Right lobe of liver (tissue), 6 donors: ENCODE measurements at regions not wholly inside any gene's neighbourhood (a gene's known extent, or its start where the extent isn't known, plus 50 kb on each side); places are given as distances from the start of the nearest gene placed in this dataset.

ENCODE experiments used
- ATAC-seq, 4 donors: fragments of 200-7000 bp; cut with Tn5 transposase; one replicate each; pipeline ENCODE4 v1.9.1; 2020; ENCODE audit warnings: mild to moderate bottlenecking in 4 of 4, moderate library complexity in 4 of 4
- DNase-seq, 3 donors: peaks; one replicate each; pipeline ENCODE4 v3.0.0-alpha.2; 2020
- H3K27ac ChIP-seq, 3 donors: fragments of 200-600 bp; one replicate each; pipeline ENCODE4 v1.8.0; 2022
- H3K27me3 ChIP-seq, 2 donors: fragments of 200-600 bp; one replicate each; pipeline ENCODE4 v1.8.0; 2022
- H3K36me3 ChIP-seq, 4 donors: fragments of 200-600 bp; sonication (generic) in 1 of 4; one replicate each; pipeline versions ENCODE4 v1.5.1 to v1.8.0; 2017 to 2022; ENCODE audit warnings: control low read depth in 1 of 4
- H3K4me1 ChIP-seq, 4 donors: fragments of 200-600 bp; sonication (generic) in 1 of 4; one replicate each; pipeline versions ENCODE4 v1.5.1 to v1.8.0; 2017 to 2022; ENCODE audit warnings: control low read depth in 1 of 4
- H3K4me3 ChIP-seq, 3 donors: fragments of 200-600 bp; one replicate each; pipeline ENCODE4 v1.8.0; 2022
- H3K9me3 ChIP-seq, 4 donors: fragments of 200-600 bp; sonication (generic) in 1 of 4; one replicate each; pipeline versions ENCODE4 v1.5.1 to v1.8.0; 2017 to 2022; ENCODE audit warnings: control low read depth in 1 of 4
- POLR2A ChIP-seq: fragments of 450-650 bp; IDR thresholded peaks from one replicate; pipeline ENCODE4 v1.6.1; 2017; ENCODE audit warnings: antibody characterized with exemption, mild to moderate bottlenecking
- WGBS: methylation state at CpG from one replicate; pipeline ENCODE4 v1.1.6; 2018; ENCODE audit warnings: low coverage, low lambda C conversion rate; ENCODE audit not compliant: insufficient coverage; ENCODE audit errors: missing lambda C conversion rate; 5-methylcytosine and 5-hydroxymethylcytosine counted together
- intact Hi-C, 2 donors: fragments of 100-400 bp; cut with DNase I; formaldehyde crosslinking; loops; one replicate each; pipeline versions ENCODE4 v1.11.2 to v1.14.1; 2022
- TF ChIP-seq, protein P1 (sequence below), 4 donors: fragments of 200-600 bp in 3 of 4; fragments of 450-650 bp in 1 of 4; IDR thresholded peaks; one replicate each; pipeline versions ENCODE4 v1.5.1 to v1.8.0; 2016 to 2022; ENCODE audit warnings: antibody characterized with exemption in 4 of 4, mild to moderate bottlenecking in 2 of 4
- donor health status: DM: no; HTN: yes; CAD: no.
- donor health status: DM: no; HTN: no; CAD: no.
- donor health status: DM: no; HTN: no; CAD: no.
- donor health status: DM: no; HTN: yes; CAD: no.
- donor health status: DM: no; HTN: yes; CAD: no.

- no peak overlapping the region for H3K27ac ChIP-seq
- intact Hi-C loops: no loop called here
- no peaks in the 10 kb centered on the region for H3K9me3 ChIP-seq
- ATAC-seq (no peak), DNase-seq (no peak)
- no peak overlapping the region for H3K4me3 ChIP-seq
- WGBS: 43% methylated on average over 6 of the region's 6 CpGs
- TF ChIP-seq POLR2A: no peak
- TF ChIP-seq, protein P1, sequence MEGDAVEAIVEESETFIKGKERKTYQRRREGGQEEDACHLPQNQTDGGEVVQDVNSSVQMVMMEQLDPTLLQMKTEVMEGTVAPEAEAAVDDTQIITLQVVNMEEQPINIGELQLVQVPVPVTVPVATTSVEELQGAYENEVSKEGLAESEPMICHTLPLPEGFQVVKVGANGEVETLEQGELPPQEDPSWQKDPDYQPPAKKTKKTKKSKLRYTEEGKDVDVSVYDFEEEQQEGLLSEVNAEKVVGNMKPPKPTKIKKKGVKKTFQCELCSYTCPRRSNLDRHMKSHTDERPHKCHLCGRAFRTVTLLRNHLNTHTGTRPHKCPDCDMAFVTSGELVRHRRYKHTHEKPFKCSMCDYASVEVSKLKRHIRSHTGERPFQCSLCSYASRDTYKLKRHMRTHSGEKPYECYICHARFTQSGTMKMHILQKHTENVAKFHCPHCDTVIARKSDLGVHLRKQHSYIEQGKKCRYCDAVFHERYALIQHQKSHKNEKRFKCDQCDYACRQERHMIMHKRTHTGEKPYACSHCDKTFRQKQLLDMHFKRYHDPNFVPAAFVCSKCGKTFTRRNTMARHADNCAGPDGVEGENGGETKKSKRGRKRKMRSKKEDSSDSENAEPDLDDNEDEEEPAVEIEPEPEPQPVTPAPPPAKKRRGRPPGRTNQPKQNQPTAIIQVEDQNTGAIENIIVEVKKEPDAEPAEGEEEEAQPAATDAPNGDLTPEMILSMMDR (IDR thresholded peaks at IDR 0.05): no peak
- H3K36me3 ChIP-seq: no peaks in the 10 kb centered on the region
- H3K27me3 ChIP-seq: no peaks in the 10 kb centered on the region
- no peaks in the 10 kb centered on the region for H3K4me1 ChIP-seq
These were observed 734.6 kb upstream of the TENM3 start for GRCh38 chr4:181508601-181509000.

DNA sequence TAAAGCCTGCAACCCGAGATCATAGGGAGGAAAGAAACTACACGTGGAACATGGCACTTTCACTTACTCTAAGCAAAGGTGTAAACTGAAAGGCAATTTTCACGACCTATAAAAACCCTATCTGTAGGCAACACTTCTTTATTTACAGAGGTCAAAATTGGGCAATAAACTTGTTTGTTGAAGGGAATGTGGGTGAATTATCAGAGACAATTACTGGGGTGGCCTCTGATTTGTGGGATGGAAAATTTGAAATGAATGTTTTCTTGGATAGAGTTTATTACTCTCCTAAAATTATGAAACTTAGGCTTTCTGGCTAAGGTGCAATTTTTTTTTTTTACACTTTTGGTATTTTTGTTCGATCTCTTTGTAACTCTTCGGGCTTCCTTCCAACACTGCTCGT, 734.1 kb upstream of the TENM3 start:
- 22% methylated on average over 6 of the region's 6 CpGs for WGBS
- DNase-seq: no peak
- no peaks in the 10 kb centered on the region for H3K36me3 ChIP-seq
- H3K4me1 ChIP-seq: no peaks in the 10 kb centered on the region
- TF ChIP-seq, protein P1 (IDR thresholded peaks at IDR 0.05): no peak
- TF ChIP-seq POLR2A: no peak
- no peak overlapping the region for H3K27ac ChIP-seq
- H3K27me3 ChIP-seq: no peaks in the 10 kb centered on the region
- intact Hi-C loops: no loop called here
- H3K9me3 ChIP-seq: no peaks in the 10 kb centered on the region
- H3K4me3 ChIP-seq: no peak overlapping the region
- no peak for ATAC-seq

DNA sequence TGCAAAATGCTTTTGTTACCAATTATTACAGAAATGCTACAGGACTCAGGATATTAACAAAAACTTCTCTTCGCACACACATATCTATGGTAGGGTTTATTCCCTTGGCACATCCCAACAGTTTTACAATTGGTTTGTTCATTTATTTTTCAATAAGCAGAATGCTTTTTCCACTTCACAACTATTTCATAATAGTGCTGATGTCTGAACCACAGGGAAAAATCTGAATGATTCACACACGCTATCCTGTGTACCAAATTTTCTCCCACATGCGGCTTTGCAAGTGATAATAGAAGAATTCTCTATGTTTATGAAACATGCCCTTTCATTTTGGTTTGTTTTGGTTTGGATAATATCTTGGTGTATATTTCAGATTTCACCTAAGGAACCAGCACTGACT, 725.7 kb upstream of the TENM3 start:
- TF ChIP-seq, protein P1 (IDR thresholded peaks at IDR 0.05): no peak
- TF ChIP-seq POLR2A: no peak
- Histone ChIP-seq H3K36me3 (no peaks in the 10 kb centered on the region), H3K9me3 (no peaks in the 10 kb centered on the region), H3K27me3 (no peaks in the 10 kb centered on the region), H3K4me3 (no peak overlapping the region), H3K27ac (no peak overlapping the region), H3K4me1 (no peaks in the 10 kb centered on the region)
- intact Hi-C loops: no loop called here
- DNase-seq: no peak
- no peak for ATAC-seq
- 70% methylated on average over 3 of the region's 3 CpGs for WGBS

DNA sequence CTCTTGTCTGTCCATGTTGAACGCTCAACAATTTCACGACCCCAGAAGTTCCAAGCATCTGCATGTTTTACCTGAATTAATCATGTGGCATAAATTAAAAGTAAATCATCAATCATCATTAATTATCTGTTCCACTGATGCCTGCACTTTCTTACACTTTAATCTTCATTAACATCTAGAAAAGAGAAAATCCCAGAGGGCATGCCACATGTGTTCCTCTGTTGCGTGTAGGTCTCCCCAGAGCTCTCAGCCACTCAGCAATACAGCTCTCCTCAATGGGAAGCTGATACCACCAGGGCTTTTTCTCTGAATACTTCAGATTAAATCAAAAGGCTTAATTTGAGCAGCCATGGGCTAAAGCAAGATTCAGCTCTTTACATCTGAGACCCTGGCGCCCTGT, 722.4 kb upstream of the TENM3 start:
- no peak for TF ChIP-seq POLR2A
- TF ChIP-seq, protein P1 (IDR thresholded peaks at IDR 0.05): no peak
- 62% methylated on average over 4 of the region's 4 CpGs for WGBS

GRCh38 chr4:181523973-181524372, 719.2 kb upstream of the TENM3 start:
- intact Hi-C loops: loop anchor here in 1 of 2 donors (10.0 kb wide), 1 partner anchor 379 kb away; no protein-coding TSS in a partner anchor

More for the DNA sequence above, 722.4 kb upstream of the TENM3 start:
- no peaks in the 10 kb centered on the region for H3K27me3 ChIP-seq
- H3K4me1 ChIP-seq: no peaks in the 10 kb centered on the region
- H3K27ac ChIP-seq: no peak overlapping the region
- H3K4me3 ChIP-seq: no peak overlapping the region
- DNase-seq: no peak
- H3K36me3 ChIP-seq: no peaks in the 10 kb centered on the region
- intact Hi-C loops: loop anchor here in 1 of 2 donors (10.0 kb wide), 1 partner anchor 376 kb away; no protein-coding TSS in a partner anchor
- ATAC-seq: no peak
- no peaks in the 10 kb centered on the region for H3K9me3 ChIP-seq

More at GRCh38 chr4:181523973-181524372, 719.2 kb upstream of the TENM3 start:
- Histone ChIP-seq H3K4me1 (no peaks in the 10 kb centered on the region), H3K36me3 (no peaks in the 10 kb centered on the region), H3K27ac (no peak overlapping the region), H3K4me3 (no peak overlapping the region), H3K27me3 (peaks cover 0 to 6% of the 10 kb centered on the region in 2 donors), H3K9me3 (no peaks in the 10 kb centered on the region)
- DNase-seq: no peak
- 39% methylated on average over 8 of the region's 8 CpGs for WGBS
- ATAC-seq: no peak
- no peak for TF ChIP-seq POLR2A
- TF ChIP-seq, protein P1 (IDR thresholded peaks at IDR 0.05): no peak
